CD4-positive, CD25-positive, alpha-beta regulatory T cell (primary cell): ENCODE measurements at regions not wholly inside any gene's neighbourhood (a gene's known extent, or its start where the extent isn't known, plus 50 kb on each side); places are given as distances from the start of the nearest gene placed in this dataset.
"Not testable (repeated sequence)": the region's sequence is repeated elsewhere in the genome, so short reads cannot be mapped to it uniquely, and the experiment has no call there.

Source experiments
- ATAC-seq, 2 donors: fragments of 150-1000 bp; cut with Tn5 transposase; one replicate each; pipeline ENCODE4 v1.10.0; 2021; ENCODE audit warnings: low read depth in 2 of 2, moderate number of reproducible peaks in 2 of 2, moderate library complexity in 1 of 2
- DNase-seq, 3 donors: peaks; one replicate each; pipeline versions ENCODE4 v3.0.0 to v3.0.0-alpha.2; 2012 to 2022; ENCODE audit warnings: mixed read lengths in 1 of 3
- H3K27ac ChIP-seq: one replicate; pipeline ENCODE4 v1.7.0; 2013; ENCODE audit warnings: mild to moderate bottlenecking, low read length; ENCODE audit not compliant: insufficient read depth, poor library complexity, severe bottlenecking
- H3K27me3 ChIP-seq: one replicate; pipeline ENCODE4 v1.7.0; 2013; ENCODE audit warnings: low read length; ENCODE audit not compliant: control insufficient read depth, insufficient read depth
- H3K36me3 ChIP-seq: one replicate; pipeline ENCODE4 v1.7.0; 2013; ENCODE audit warnings: mild to moderate bottlenecking, low read length, moderate library complexity; ENCODE audit not compliant: control insufficient read depth, insufficient read depth
- H3K4me1 ChIP-seq: 2 replicates; pipeline ENCODE4 v1.7.0; 2013; ENCODE audit warnings: mild to moderate bottlenecking, low read length; ENCODE audit not compliant: insufficient read depth, control insufficient read depth, poor library complexity, severe bottlenecking
- H3K4me3 ChIP-seq: one replicate; pipeline ENCODE4 v1.7.0; 2013; ENCODE audit warnings: low read depth, mild to moderate bottlenecking, low read length, moderate library complexity
- H3K9me3 ChIP-seq, 2 experiments: 1 replicate in 1 of 2; 2 replicates in 1 of 2; pipeline ENCODE4 v1.7.0; 2013; ENCODE audit warnings: low read length in 2 of 2, mild to moderate bottlenecking in 1 of 2, moderate library complexity in 1 of 2; ENCODE audit not compliant: control insufficient read depth in 2 of 2
- H3K27ac Mint-ChIP-seq, 3 donors: one replicate each; pipeline ENCODE4 v1.8.0; 2020 to 2022; ENCODE audit warnings: mild to moderate bottlenecking in 3 of 3, mixed read lengths in 3 of 3, moderate library complexity in 2 of 3
- H3K27me3 Mint-ChIP-seq: one replicate; pipeline ENCODE4 v1.8.0; 2022; ENCODE audit warnings: mild to moderate bottlenecking, mixed read lengths
- H3K36me3 Mint-ChIP-seq: one replicate; pipeline ENCODE4 v1.8.0; 2020; ENCODE audit warnings: mixed read lengths
- H3K4me1 Mint-ChIP-seq, 4 donors: one replicate each; pipeline ENCODE4 v1.8.0; 2020 to 2022; ENCODE audit warnings: mixed read lengths in 4 of 4, mild to moderate bottlenecking in 1 of 4
- H3K4me3 Mint-ChIP-seq, 4 donors: one replicate each; pipeline ENCODE4 v1.8.0; 2020 to 2022; ENCODE audit warnings: mild to moderate bottlenecking in 4 of 4, mixed read lengths in 4 of 4, moderate library complexity in 3 of 4
- H3K9me3 Mint-ChIP-seq, 7 donors: one replicate each; pipeline ENCODE4 v1.8.0; 2020 to 2022; ENCODE audit warnings: mixed read lengths in 7 of 7, mild to moderate bottlenecking in 3 of 7, moderate library complexity in 2 of 7

GRCh38 chrX:107348051-107348450 lies 101.4 kb upstream of the FRMPD3 start:
- ATAC-seq: no peak
- Mint-ChIP-seq H3K36me3 (no peaks in the 10 kb centered on the region), H3K9me3 (peaks cover 0 to 4% (median 0%) of the 10 kb centered on the region in 7 donors), H3K27ac (no peak overlapping the region), H3K27me3 (no peaks in the 10 kb centered on the region), H3K4me3 (no peak overlapping the region), H3K4me1 (no peaks in the 10 kb centered on the region)
- no peak overlapping the region for H3K27ac ChIP-seq
- H3K36me3 ChIP-seq: no peaks in the 10 kb centered on the region
- H3K27me3 ChIP-seq: no peaks in the 10 kb centered on the region
- H3K4me3 ChIP-seq: no peak overlapping the region
- DNase-seq: no peak
- no peaks in the 10 kb centered on the region for H3K9me3 ChIP-seq
- no peaks in the 10 kb centered on the region for H3K4me1 ChIP-seq

- Histone ChIP-seq H3K36me3 (no peaks in the 10 kb centered on the region), H3K4me3 (no peak overlapping the region), H3K9me3 (no peaks in the 10 kb centered on the region), H3K27ac (no peak overlapping the region), H3K4me1 (no peaks in the 10 kb centered on the region), H3K27me3 (no peaks in the 10 kb centered on the region)
- Mint-ChIP-seq H3K4me3 (no peak overlapping the region), H3K27ac (no peak overlapping the region), H3K4me1 (no peaks in the 10 kb centered on the region), H3K36me3 (no peaks in the 10 kb centered on the region), H3K9me3 (peaks cover 0 to 4% (median 0%) of the 10 kb centered on the region in 7 donors), H3K27me3 (no peaks in the 10 kb centered on the region)
- ATAC-seq: no peak
- DNase-seq: no peak
These were observed 100.5 kb upstream of the FRMPD3 start for GRCh38 chrX:107348990-107349389.

GRCh38 chrX:107355533-107355932 lies 93.9 kb upstream of the FRMPD3 start:
- H3K9me3 Mint-ChIP-seq: peaks cover 0 to 4% (median 0%) of the 10 kb centered on the region in 7 donors
- Histone ChIP-seq H3K9me3 (no peaks in the 10 kb centered on the region), H3K36me3 (no peaks in the 10 kb centered on the region), H3K27ac (no peak overlapping the region), H3K4me3 (no peak overlapping the region), H3K4me1 (no peaks in the 10 kb centered on the region), H3K27me3 (peaks cover 3% of the 10 kb centered on the region)
- no peak for DNase-seq
- no peaks in the 10 kb centered on the region for H3K36me3 Mint-ChIP-seq
- no peak overlapping the region for H3K4me3 Mint-ChIP-seq
- H3K27ac Mint-ChIP-seq: no peak overlapping the region
- H3K27me3 Mint-ChIP-seq: peaks cover 10% of the 10 kb centered on the region
- no peak for ATAC-seq
- no peaks in the 10 kb centered on the region for H3K4me1 Mint-ChIP-seq

GRCh38 chrX:107360788-107361360 lies 88.6 kb upstream of the FRMPD3 start:
- H3K4me1 Mint-ChIP-seq: no peaks in the 10 kb centered on the region
- H3K36me3 Mint-ChIP-seq: no peaks in the 10 kb centered on the region
- ATAC-seq: no peak
- H3K4me3 Mint-ChIP-seq: no peak overlapping the region
- DNase-seq: no peak
- no peak overlapping the region for H3K27ac ChIP-seq
- peaks cover 9% of the 10 kb centered on the region for H3K27me3 Mint-ChIP-seq
- H3K36me3 ChIP-seq: no peaks in the 10 kb centered on the region
- no peaks in the 10 kb centered on the region for H3K4me1 ChIP-seq
- no peak overlapping the region for H3K27ac Mint-ChIP-seq
- H3K9me3 Mint-ChIP-seq: peaks cover 0 to 2% (median 0%) of the 10 kb centered on the region in 7 donors
- H3K27me3 ChIP-seq: no peaks in the 10 kb centered on the region
- H3K4me3 ChIP-seq: no peak overlapping the region
- H3K9me3 ChIP-seq: no peaks in the 10 kb centered on the region

GRCh38 chrX:107370185-107370584 lies 79.3 kb upstream of the FRMPD3 start:
- not testable (repeated sequence) for H3K27ac Mint-ChIP-seq, H3K9me3 ChIP-seq, H3K4me1 Mint-ChIP-seq, H3K27me3 Mint-ChIP-seq, H3K4me3 Mint-ChIP-seq, H3K36me3 Mint-ChIP-seq, DNase-seq, H3K27ac ChIP-seq, ATAC-seq, H3K4me3 ChIP-seq, H3K36me3 ChIP-seq, H3K9me3 Mint-ChIP-seq, H3K27me3 ChIP-seq, H3K4me1 ChIP-seq

- Mint-ChIP-seq H3K4me3 (no peak overlapping the region), H3K27me3 (peaks cover 3% of the 10 kb centered on the region)
- ATAC-seq: no peak
These were observed 75.3 kb upstream of the FRMPD3 start for GRCh38 chrX:107374132-107374531.

GRCh38 chrX:107374831-107375230 lies 74.6 kb upstream of the FRMPD3 start:
- Histone ChIP-seq H3K27ac (no peak overlapping the region), H3K4me3 (no peak overlapping the region), H3K36me3 (no peaks in the 10 kb centered on the region), H3K4me1 (no peaks in the 10 kb centered on the region), H3K9me3 (no peaks in the 10 kb centered on the region), H3K27me3 (no peaks in the 10 kb centered on the region)
- DNase-seq (no peak), ATAC-seq (no peak)
- Mint-ChIP-seq H3K27me3 (peaks cover 4% of the 10 kb centered on the region), H3K4me1 (no peaks in the 10 kb centered on the region), H3K4me3 (no peak overlapping the region), H3K27ac (no peak overlapping the region), H3K36me3 (no peaks in the 10 kb centered on the region), H3K9me3 (peaks cover 0 to 3% (median 0%) of the 10 kb centered on the region in 7 donors)

More at GRCh38 chrX:107374132-107374531, 75.3 kb upstream of the FRMPD3 start:
- Mint-ChIP-seq H3K9me3 (peaks cover 0 to 3% (median 0%) of the 10 kb centered on the region in 7 donors), H3K36me3 (no peaks in the 10 kb centered on the region), H3K4me1 (no peaks in the 10 kb centered on the region), H3K27ac (no peak overlapping the region)
- DNase-seq: no peak
- H3K4me3 ChIP-seq: no peak overlapping the region
- no peaks in the 10 kb centered on the region for H3K36me3 ChIP-seq
- H3K27ac ChIP-seq: no peak overlapping the region
- H3K27me3 ChIP-seq: no peaks in the 10 kb centered on the region
- H3K4me1 ChIP-seq: no peaks in the 10 kb centered on the region
- no peaks in the 10 kb centered on the region for H3K9me3 ChIP-seq

GRCh38 chrX:107376186-107376585 lies 73.3 kb upstream of the FRMPD3 start:
- not testable (repeated sequence) for H3K36me3 Mint-ChIP-seq, H3K27ac ChIP-seq, H3K9me3 ChIP-seq, H3K4me1 Mint-ChIP-seq, H3K4me1 ChIP-seq, H3K4me3 Mint-ChIP-seq, H3K27me3 ChIP-seq, H3K9me3 Mint-ChIP-seq, DNase-seq, H3K27me3 Mint-ChIP-seq, H3K36me3 ChIP-seq, H3K4me3 ChIP-seq, H3K27ac Mint-ChIP-seq, ATAC-seq
